NB4 (cell line): ENCODE measurements at regions not wholly inside any gene's neighbourhood (a gene's known extent, or its start where the extent isn't known, plus 50 kb on each side); places are given as distances from the start of the nearest gene placed in this dataset.

Experiments
- MYC ChIP-seq: IDR thresholded peaks from 2 replicates; pipeline ENCODE4 v1.6.1; 2011; ENCODE audit warnings: low read depth, low read length
- POLR2A ChIP-seq: IDR thresholded peaks from 2 replicates; pipeline ENCODE4 v1.6.1; 2011; ENCODE audit warnings: mild to moderate bottlenecking; ENCODE audit not compliant: insufficient read length; ENCODE audit errors: extremely low read depth
- TF ChIP-seq, protein P1 (sequence below): IDR thresholded peaks from 2 replicates; pipeline ENCODE4 v1.6.1; 2011; ENCODE audit warnings: low read depth, low read length
- TF ChIP-seq, protein P2 (sequence below): IDR thresholded peaks from one replicate; pipeline ENCODE4 v1.5.1; 2012; ENCODE audit warnings: low read depth, low read length

DNA sequence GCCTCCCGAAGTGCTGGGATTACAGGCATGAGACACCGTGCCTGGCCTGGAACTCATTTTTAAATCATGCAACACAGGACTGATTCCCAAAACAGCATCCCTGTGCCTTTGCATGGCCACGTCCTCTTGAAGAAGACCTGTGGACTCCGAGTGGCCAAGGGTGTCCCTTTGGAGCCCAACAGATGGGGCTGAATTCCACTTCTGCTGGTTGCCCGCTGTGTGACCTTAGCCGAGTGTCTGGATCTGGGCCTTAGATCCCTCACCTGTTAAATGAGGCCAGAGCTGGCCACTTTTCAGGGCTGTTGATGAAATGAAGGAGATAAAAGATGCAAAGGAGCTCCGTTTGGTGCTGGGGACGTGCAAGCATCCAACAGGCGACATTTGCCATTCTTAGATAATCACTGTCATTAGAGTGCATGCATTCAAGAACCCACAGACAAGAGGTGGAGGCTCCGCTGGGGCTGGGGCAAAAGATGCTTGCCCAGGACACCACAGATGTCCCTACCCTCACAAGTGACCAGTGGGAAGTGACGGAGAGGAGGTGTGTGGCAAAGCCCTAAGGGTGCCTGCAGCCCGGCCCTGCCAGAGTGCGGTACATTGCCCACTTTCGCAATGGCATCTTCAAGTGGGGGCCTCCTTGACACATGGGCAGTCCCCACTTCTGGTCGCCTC lies 354.1 kb upstream of the TNRC6C start:
- TF ChIP-seq, protein P1, sequence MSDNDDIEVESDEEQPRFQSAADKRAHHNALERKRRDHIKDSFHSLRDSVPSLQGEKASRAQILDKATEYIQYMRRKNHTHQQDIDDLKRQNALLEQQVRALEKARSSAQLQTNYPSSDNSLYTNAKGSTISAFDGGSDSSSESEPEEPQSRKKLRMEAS: no peak
- TF ChIP-seq, protein P2, sequence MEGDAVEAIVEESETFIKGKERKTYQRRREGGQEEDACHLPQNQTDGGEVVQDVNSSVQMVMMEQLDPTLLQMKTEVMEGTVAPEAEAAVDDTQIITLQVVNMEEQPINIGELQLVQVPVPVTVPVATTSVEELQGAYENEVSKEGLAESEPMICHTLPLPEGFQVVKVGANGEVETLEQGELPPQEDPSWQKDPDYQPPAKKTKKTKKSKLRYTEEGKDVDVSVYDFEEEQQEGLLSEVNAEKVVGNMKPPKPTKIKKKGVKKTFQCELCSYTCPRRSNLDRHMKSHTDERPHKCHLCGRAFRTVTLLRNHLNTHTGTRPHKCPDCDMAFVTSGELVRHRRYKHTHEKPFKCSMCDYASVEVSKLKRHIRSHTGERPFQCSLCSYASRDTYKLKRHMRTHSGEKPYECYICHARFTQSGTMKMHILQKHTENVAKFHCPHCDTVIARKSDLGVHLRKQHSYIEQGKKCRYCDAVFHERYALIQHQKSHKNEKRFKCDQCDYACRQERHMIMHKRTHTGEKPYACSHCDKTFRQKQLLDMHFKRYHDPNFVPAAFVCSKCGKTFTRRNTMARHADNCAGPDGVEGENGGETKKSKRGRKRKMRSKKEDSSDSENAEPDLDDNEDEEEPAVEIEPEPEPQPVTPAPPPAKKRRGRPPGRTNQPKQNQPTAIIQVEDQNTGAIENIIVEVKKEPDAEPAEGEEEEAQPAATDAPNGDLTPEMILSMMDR: no peak
- TF ChIP-seq POLR2A (no peak), MYC (no peak)
